ENCODE measurements at regions not wholly inside any gene's neighbourhood (a gene's known extent, or its start where the extent isn't known, plus 50 kb on each side); places are given as distances from the start of the nearest gene placed in this dataset.

DNA sequence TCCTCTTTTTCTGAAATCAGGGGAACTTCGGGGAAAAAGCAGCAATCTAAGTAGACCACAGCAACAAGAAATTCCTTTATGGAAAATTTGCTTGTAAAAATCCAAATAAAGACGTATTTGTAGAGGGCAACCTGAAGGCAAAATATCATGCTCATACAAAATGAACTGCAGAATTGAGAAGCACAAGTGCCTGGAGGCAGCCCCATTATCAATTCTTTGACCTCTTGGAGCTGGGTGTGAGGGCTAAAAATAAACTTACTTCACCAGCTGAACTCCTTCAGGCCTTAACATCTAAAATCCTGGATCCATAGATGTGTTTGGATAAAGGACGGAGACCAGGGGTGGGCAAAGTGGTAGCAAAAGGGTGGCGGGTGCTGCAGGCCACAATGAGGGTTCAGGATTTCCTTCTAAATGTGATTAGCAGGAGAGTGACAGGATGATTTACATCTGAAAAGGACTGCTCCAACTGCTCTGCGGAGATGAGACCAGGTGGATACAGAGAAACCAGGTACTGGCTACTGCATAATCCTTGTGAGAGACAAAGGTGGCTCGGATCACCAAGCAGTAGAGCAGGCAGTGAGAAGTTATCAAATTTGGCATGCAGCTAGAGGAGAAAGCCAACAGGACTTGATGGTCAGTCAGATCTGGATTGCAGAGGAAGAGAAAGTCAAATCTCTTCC is 81.7 kb upstream of the TJP1 start:
- no peaks in the 10 kb centered on the region for H3K79me2 ChIP-seq (ENCODE audit: insufficient read depth, low read length)
- H3K9me3 ChIP-seq (ENCODE audit: low read length): no peaks in the 10 kb centered on the region
- H3K9me2 ChIP-seq (ENCODE audit: low read depth, low read length): no peaks in the 10 kb centered on the region
- H3K4me3 ChIP-seq (ENCODE audit: low read depth, low read length, poor library complexity, severe bottlenecking): no peak overlapping the region
- no peak overlapping the region for H3K4me2 ChIP-seq (ENCODE audit: low read length)
- no peaks in the 10 kb centered on the region for H3F3A ChIP-seq (ENCODE audit: insufficient read depth, low read length)
- no peak overlapping the region for H3K9ac ChIP-seq (ENCODE audit: low read length)
- no peaks in the 10 kb centered on the region for H4K20me1 ChIP-seq (ENCODE audit: insufficient read depth, low read length)
- TF ChIP-seq, protein P1, sequence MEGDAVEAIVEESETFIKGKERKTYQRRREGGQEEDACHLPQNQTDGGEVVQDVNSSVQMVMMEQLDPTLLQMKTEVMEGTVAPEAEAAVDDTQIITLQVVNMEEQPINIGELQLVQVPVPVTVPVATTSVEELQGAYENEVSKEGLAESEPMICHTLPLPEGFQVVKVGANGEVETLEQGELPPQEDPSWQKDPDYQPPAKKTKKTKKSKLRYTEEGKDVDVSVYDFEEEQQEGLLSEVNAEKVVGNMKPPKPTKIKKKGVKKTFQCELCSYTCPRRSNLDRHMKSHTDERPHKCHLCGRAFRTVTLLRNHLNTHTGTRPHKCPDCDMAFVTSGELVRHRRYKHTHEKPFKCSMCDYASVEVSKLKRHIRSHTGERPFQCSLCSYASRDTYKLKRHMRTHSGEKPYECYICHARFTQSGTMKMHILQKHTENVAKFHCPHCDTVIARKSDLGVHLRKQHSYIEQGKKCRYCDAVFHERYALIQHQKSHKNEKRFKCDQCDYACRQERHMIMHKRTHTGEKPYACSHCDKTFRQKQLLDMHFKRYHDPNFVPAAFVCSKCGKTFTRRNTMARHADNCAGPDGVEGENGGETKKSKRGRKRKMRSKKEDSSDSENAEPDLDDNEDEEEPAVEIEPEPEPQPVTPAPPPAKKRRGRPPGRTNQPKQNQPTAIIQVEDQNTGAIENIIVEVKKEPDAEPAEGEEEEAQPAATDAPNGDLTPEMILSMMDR (IDR thresholded peaks at IDR 0.05; ENCODE audit: low read length): no peak
- TF ChIP-seq EZH2 (IDR thresholded peaks at IDR 0.05; ENCODE audit: borderline replicate concordance, low read length): no peak
- H3K36me3 ChIP-seq (ENCODE audit: insufficient read depth, low read length): no peaks in the 10 kb centered on the region
- no peaks in the 10 kb centered on the region for H3K4me1 ChIP-seq (ENCODE audit: insufficient read depth, low read length, severe bottlenecking)
- no peak overlapping the region for H3K27ac ChIP-seq (ENCODE audit: low read depth, low read length, poor library complexity, severe bottlenecking)
- no peaks in the 10 kb centered on the region for H3K27me3 ChIP-seq (ENCODE audit: insufficient read depth, low read length)
- no peak overlapping the region for H2AFZ ChIP-seq (ENCODE audit: low read length)

DNA sequence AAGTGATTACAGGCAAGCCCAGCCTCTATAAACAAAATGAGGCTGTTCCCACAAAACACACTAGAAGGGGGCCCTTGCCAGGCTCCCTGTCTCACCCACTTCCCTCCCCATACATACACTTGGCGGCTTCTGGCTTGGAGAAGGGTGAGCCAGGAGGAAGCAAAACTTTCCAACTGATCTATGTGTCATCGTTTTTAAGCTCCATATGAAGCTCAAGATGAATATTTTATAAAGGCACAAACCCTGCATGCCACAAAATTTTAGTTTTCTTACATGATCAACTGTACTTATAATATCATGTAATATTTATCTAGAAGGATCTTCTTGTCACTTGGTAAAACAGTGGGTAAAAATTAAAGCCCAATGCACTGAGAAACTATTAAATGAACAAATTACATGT is 80.8 kb upstream of the TJP1 start:
- TF ChIP-seq EZH2 (IDR thresholded peaks at IDR 0.05; ENCODE audit: borderline replicate concordance, low read length): no peak
- TF ChIP-seq, protein P1 (IDR thresholded peaks at IDR 0.05; ENCODE audit: low read length): no peak

DNA sequence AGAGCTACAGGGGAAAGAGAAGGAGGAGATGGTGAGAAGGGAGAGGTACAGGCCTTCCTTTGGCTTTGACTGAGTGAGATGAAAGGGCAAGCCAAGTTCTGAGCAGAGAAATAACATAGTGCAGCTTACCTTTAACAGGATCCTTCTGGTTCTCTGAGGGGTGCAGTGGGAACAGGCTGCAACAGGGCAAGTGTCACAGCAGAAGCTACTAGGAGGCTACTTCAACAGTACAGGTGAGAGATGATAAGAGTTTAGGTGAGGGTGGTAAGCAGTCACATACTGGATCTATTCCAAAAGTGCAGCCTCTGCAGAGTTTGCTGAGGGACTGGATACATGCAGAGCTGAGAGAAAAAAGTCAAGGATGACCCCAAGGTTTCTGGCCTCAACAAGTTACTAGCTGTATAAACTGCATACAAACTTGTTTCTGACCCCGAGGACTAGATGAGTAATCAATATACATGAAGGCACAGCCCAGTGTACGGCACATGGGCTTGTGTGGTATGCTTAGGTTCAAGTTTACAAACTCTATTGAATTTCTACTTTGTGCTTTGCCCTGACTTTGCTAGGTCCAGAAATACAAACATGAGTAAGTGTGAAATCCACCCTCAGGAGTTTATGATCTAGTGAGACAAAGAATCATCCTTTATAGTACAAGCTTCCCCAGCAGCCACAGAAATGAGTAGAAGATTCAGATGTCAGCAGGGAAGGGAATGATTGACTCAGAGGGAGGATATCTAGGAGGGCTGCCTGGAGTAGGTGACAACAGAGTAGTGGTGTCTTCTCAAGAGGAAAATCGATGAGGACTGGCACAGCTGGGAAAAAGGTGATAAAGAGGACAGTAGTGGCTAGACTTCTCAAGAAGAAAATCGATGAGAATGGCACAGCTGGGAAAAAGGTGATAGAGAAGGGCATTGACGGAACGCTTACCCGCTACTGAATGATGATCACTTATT is 78.2 kb upstream of the TJP1 start:
- no peaks in the 10 kb centered on the region for H4K20me1 ChIP-seq (ENCODE audit: insufficient read depth, low read length)
- H3K36me3 ChIP-seq (ENCODE audit: insufficient read depth, low read length): no peaks in the 10 kb centered on the region
- no peaks in the 10 kb centered on the region for H3K9me2 ChIP-seq (ENCODE audit: low read depth, low read length)
- H3K9me3 ChIP-seq (ENCODE audit: low read length): no peaks in the 10 kb centered on the region
- H3K4me2 ChIP-seq (ENCODE audit: low read length): no peak overlapping the region
- no peak overlapping the region for H3K4me3 ChIP-seq (ENCODE audit: low read depth, low read length, poor library complexity, severe bottlenecking)
- TF ChIP-seq, protein P1 (IDR thresholded peaks at IDR 0.05; ENCODE audit: low read length): no peak
- TF ChIP-seq EZH2 (IDR thresholded peaks at IDR 0.05; ENCODE audit: borderline replicate concordance, low read length): no peak
- no peaks in the 10 kb centered on the region for H3K27me3 ChIP-seq (ENCODE audit: insufficient read depth, low read length)
- H2AFZ ChIP-seq (ENCODE audit: low read length): no peak overlapping the region
- no peaks in the 10 kb centered on the region for H3K4me1 ChIP-seq (ENCODE audit: insufficient read depth, low read length, severe bottlenecking)
- H3K9ac ChIP-seq (ENCODE audit: low read length): no peak overlapping the region
- H3F3A ChIP-seq (ENCODE audit: insufficient read depth, low read length): no peaks in the 10 kb centered on the region
- no peak overlapping the region for H3K27ac ChIP-seq (ENCODE audit: low read depth, low read length, poor library complexity, severe bottlenecking)
- no peaks in the 10 kb centered on the region for H3K79me2 ChIP-seq (ENCODE audit: insufficient read depth, low read length)

More for the DNA sequence above, 80.8 kb upstream of the TJP1 start:
- no peak overlapping the region for H3K4me2 ChIP-seq (ENCODE audit: low read length)
- no peak overlapping the region for H3K27ac ChIP-seq (ENCODE audit: low read depth, low read length, poor library complexity, severe bottlenecking)
- no peaks in the 10 kb centered on the region for H4K20me1 ChIP-seq (ENCODE audit: insufficient read depth, low read length)
- no peaks in the 10 kb centered on the region for H3F3A ChIP-seq (ENCODE audit: insufficient read depth, low read length)
- H3K36me3 ChIP-seq (ENCODE audit: insufficient read depth, low read length): no peaks in the 10 kb centered on the region
- no peaks in the 10 kb centered on the region for H3K9me2 ChIP-seq (ENCODE audit: low read depth, low read length)
- H3K27me3 ChIP-seq (ENCODE audit: insufficient read depth, low read length): no peaks in the 10 kb centered on the region
- no peak overlapping the region for H3K9ac ChIP-seq (ENCODE audit: low read length)
- no peak overlapping the region for H3K4me3 ChIP-seq (ENCODE audit: low read depth, low read length, poor library complexity, severe bottlenecking)
- H3K9me3 ChIP-seq (ENCODE audit: low read length): no peaks in the 10 kb centered on the region
- no peaks in the 10 kb centered on the region for H3K79me2 ChIP-seq (ENCODE audit: insufficient read depth, low read length)
- H3K4me1 ChIP-seq (ENCODE audit: insufficient read depth, low read length, severe bottlenecking): no peaks in the 10 kb centered on the region
- H2AFZ ChIP-seq (ENCODE audit: low read length): no peak overlapping the region
